AG09319 (cell line): ENCODE measurements at regions not wholly inside any gene's neighbourhood (a gene's known extent, or its start where the extent isn't known, plus 50 kb on each side); places are given as distances from the start of the nearest gene placed in this dataset.

Source experiments
- DNase-seq: peaks from one replicate; pipeline ENCODE4 v3.0.0-alpha.2; 2010; ENCODE audit warnings: low read depth; ENCODE audit errors: extremely low read depth
- TF ChIP-seq, protein P1 (sequence below): IDR thresholded peaks from 2 replicates; pipeline ENCODE4 v1.5.1; 2011; ENCODE audit warnings: low read depth, mild to moderate bottlenecking, inconsistent platforms, low read length, moderate library complexity

DNA sequence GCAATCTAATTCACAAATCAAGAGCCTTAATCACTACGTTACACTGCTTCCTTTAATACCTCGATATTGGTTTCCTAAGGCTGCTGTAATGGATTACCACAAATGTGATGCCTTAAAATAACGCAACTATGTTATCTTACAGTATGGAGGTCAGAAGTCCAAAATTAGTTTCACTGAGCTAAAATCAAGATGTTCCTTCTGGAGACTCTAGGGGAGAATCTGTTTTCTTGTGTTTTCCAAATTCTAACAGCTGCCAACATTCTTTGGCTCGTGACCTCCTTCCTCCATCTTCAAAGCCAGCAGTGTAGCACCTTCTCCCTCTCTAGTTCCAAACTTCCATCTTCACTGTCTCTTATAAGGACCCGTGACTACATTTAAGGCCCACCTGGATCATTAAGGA lies 335.0 kb upstream of the NFIA start:
- DNase-seq, result no peak
- TF ChIP-seq, protein P1, sequence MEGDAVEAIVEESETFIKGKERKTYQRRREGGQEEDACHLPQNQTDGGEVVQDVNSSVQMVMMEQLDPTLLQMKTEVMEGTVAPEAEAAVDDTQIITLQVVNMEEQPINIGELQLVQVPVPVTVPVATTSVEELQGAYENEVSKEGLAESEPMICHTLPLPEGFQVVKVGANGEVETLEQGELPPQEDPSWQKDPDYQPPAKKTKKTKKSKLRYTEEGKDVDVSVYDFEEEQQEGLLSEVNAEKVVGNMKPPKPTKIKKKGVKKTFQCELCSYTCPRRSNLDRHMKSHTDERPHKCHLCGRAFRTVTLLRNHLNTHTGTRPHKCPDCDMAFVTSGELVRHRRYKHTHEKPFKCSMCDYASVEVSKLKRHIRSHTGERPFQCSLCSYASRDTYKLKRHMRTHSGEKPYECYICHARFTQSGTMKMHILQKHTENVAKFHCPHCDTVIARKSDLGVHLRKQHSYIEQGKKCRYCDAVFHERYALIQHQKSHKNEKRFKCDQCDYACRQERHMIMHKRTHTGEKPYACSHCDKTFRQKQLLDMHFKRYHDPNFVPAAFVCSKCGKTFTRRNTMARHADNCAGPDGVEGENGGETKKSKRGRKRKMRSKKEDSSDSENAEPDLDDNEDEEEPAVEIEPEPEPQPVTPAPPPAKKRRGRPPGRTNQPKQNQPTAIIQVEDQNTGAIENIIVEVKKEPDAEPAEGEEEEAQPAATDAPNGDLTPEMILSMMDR, result no peak

DNA sequence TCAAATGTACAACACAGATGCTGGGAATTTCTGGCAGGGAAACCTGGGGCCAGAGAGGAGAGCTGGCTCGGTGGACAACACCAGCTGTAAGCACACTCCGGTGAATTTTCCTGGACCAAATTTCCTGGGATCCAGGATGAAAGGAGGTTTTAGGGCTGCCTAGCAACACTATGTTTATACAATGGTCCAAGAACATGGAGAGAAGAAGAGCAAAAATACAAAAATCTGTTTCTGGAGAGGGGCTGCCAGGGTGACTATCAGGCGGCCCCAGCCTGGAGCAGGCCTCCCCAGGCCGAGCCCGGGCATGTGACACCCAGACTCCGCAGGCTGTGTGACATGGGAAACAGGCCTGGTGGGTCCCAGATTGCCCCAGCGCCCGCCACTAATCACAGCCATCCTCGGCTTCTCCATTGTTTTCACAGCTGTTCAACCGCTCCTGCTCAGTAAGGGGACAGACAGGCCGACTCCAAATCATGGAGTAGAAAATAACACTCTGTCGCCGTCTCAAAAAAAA lies 336.0 kb upstream of the NFIA start:
- TF ChIP-seq, protein P1, result no peak
- no peak for DNase-seq

DNA sequence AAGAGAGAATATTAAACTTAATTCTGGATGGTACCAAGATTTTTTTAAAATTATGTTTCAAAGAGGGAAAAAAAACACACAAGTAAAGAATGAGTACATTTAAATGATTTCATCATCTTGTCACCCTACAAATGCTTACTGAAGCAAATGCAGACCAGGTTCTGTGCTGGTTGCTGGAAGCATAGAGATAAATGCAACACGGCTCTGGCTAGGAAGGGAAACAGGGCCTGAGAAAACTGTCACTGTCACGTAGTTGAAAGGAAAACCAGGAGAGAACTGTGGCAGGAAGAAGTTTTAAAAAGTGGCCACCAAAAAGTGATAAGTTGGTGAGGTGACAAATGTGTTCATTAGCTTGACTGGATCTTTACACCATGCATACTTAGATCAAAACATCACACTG lies 336.9 kb upstream of the NFIA start:
- no peak for DNase-seq
- TF ChIP-seq, protein P1, result no peak

DNA sequence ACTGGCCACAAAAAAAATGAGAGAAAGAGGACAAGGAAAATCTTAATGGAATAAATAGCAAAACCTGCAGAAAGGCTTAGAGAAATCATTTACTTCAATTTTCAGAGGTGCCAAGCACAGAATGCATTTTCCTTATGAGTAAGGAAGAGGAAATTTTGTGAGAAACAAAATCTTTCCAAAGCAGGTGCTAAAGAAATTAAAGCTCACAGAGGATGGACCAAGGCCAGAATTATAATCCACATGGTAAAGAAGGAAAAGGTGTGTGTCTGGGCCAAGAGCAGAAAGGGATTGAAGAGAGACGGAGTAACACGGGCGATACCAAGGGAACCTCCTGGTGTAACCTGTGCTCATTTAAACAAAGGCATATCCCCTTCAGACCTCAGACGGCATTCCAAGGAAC lies 340.0 kb upstream of the NFIA start:
- TF ChIP-seq, protein P1, result no peak
- no peak for DNase-seq

DNA sequence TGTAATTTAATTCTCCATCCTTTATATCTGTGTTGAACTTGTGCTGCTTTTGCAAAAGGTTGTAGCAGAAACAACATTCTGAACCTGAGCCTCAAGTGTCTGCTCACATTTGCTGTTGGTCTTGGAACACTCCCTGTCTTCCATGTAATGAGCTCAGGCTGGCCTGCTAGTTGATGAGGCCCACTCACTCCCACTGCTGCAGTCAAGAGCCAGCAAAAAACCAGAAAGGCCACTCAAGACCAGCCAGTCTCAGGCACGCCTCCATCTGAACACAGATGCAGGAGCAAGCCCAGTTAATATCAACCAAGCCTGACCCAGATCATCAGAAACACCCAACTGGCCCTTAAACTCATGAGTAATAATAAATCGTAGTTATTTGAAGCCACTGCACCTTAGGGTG lies 342.2 kb upstream of the NFIA start:
- no peak for DNase-seq
- TF ChIP-seq, protein P1, result no peak

DNA sequence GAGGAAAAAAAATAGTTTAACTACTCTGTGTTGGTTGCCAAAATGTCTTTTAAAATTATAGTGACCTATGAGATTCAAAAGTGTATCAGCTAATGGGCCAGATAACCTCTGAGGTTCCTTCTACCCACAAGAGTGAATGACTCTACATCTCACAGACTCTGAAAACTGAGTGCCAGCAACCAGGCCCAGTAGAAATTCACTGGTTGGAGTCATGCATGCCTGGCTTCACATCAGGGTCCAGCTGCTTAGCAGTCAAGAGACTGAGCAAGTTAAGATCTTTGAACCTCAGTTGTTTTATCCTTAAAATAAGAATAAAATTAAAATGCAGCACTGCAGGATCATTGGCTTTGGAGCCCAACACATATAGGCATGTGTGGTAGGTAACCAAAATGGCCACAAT lies 342.6 kb upstream of the NFIA start:
- TF ChIP-seq, protein P1, result no peak
- no peak for DNase-seq

DNA sequence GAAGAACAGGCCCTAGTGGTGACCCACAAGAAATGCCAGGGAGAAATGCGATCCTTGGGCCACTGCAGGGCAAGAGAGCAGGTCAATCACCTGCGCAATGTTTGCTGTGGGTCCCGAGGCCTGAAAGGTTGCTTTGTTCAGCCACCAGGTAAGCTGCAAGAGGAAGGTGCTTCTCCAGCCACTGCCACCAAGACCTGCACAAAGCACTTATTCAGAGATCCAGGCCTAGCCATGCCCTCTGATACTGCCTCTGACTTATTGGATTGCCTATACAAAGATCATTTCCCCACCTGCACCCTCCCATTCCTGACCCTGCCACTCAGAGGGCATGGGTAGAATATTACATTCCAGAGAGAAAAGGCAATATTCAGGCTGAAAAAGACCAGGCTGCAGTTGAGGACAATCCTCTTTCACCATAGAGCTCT lies 349.4 kb upstream of the NFIA start:
- TF ChIP-seq, protein P1, result no peak
- no peak for DNase-seq
